ENCODE measurements at regions not wholly inside any gene's neighbourhood (a gene's known extent, or its start where the extent isn't known, plus 50 kb on each side); places are given as distances from the start of the nearest gene placed in this dataset.

DNA sequence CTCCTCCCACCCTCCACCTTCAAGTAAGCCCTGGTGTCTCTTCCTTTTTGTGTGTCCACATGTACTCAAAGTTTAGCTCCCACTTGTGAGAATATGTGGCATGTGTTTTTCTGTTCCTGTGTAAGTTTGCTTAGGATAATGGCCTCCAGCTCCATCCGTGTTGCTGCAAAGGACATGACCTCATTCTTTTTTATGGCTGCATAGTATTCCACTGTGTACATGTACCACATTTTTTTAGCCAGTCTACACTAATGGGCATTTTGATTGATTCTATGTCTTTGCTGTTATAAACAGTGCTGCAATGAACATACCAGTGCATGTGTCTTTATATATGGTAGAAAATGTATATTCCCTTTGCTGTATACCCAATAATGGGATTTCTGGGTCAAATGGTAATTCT lies 710.9 kb downstream of the CCSER2 start:
- H3K27me3 Mint-ChIP-seq (ENCODE audit: low read depth), result peaks cover 4% of the 10 kb centered on the region; the same call in 1 of the 2 replicates

DNA sequence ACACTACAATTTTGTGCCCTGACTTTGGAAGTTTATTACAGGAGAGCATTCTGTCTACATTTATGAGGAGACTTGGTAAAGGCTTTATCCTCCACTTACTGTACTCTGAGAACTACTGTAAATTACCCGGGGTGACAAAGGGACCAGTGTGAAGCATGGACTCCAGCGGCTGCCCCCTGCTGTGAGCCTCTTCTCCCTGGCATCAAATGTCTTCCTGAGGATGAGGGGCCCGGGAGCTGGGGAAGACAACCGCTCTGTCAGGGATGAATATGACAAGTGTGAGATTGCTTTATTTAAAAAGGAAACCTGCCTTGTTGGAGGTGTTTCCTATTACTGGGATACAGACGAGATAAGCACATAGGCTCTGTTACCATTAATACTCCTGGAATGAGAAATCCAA lies 714.8 kb downstream of the CCSER2 start:
- Mint-ChIP-seq H3K4me1 (peaks cover 9% of the 10 kb centered on the region), H3K36me3 (peaks cover 11% of the 10 kb centered on the region), H3K4me3 (no peak overlapping the region), H3K9me3 (peaks cover 23% of the 10 kb centered on the region), H3K27ac (no peak overlapping the region), H3K27me3 (ENCODE audit: low read depth) (peaks cover 4% of the 10 kb centered on the region; the same call in 1 of the 2 replicates)
- DNase-seq (ENCODE audit: low spot score) (peak; percentile 27), ATAC-seq (peak; percentile 30; the same call in 1 of the 2 replicates)
- ChIA-PET CTCF (no interaction called here), POLR2A (no interaction called here)
- TF ChIP-seq TEAD1 (CRISPR knock-in tag; IDR thresholded peaks at IDR 0.05) (no peak), ZNF423 (CRISPR knock-in tag; IDR thresholded peaks at IDR 0.05) (peak; percentile 63)

More for the DNA sequence above, 710.9 kb downstream of the CCSER2 start:
- Mint-ChIP-seq H3K27ac (no peak overlapping the region), H3K4me3 (no peak overlapping the region), H3K4me1 (peaks cover 9% of the 10 kb centered on the region), H3K9me3 (peaks cover 45% of the 10 kb centered on the region), H3K36me3 (peaks cover 11% of the 10 kb centered on the region)
- CTCF ChIA-PET, result no interaction called here
- no peak for TF ChIP-seq ZNF121 (CRISPR knock-in tag; IDR thresholded peaks at IDR 0.05)
- TF ChIP-seq, protein P1, sequence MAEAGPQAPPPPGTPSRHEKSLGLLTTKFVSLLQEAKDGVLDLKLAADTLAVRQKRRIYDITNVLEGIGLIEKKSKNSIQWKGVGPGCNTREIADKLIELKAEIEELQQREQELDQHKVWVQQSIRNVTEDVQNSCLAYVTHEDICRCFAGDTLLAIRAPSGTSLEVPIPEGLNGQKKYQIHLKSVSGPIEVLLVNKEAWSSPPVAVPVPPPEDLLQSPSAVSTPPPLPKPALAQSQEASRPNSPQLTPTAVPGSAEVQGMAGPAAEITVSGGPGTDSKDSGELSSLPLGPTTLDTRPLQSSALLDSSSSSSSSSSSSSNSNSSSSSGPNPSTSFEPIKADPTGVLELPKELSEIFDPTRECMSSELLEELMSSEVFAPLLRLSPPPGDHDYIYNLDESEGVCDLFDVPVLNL (CRISPR knock-in tag; IDR thresholded peaks at IDR 0.05; ENCODE audit: borderline replicate concordance, low read depth), result no peak
- TF ChIP-seq, protein P2, sequence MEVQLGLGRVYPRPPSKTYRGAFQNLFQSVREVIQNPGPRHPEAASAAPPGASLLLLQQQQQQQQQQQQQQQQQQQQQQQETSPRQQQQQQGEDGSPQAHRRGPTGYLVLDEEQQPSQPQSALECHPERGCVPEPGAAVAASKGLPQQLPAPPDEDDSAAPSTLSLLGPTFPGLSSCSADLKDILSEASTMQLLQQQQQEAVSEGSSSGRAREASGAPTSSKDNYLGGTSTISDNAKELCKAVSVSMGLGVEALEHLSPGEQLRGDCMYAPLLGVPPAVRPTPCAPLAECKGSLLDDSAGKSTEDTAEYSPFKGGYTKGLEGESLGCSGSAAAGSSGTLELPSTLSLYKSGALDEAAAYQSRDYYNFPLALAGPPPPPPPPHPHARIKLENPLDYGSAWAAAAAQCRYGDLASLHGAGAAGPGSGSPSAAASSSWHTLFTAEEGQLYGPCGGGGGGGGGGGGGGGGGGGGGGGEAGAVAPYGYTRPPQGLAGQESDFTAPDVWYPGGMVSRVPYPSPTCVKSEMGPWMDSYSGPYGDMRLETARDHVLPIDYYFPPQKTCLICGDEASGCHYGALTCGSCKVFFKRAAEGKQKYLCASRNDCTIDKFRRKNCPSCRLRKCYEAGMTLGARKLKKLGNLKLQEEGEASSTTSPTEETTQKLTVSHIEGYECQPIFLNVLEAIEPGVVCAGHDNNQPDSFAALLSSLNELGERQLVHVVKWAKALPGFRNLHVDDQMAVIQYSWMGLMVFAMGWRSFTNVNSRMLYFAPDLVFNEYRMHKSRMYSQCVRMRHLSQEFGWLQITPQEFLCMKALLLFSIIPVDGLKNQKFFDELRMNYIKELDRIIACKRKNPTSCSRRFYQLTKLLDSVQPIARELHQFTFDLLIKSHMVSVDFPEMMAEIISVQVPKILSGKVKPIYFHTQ (CRISPR knock-in tag; IDR thresholded peaks at IDR 0.05), result no peak
- no peak for TF ChIP-seq JUN (CRISPR knock-in tag; IDR thresholded peaks at IDR 0.05)
- TF ChIP-seq FOXK1 (CRISPR knock-in tag; IDR thresholded peaks at IDR 0.05), result no peak
- no peak for TF ChIP-seq RORB (CRISPR knock-in tag; IDR thresholded peaks at IDR 0.05)
- no peak for TF ChIP-seq ZNF416 (CRISPR knock-in tag; IDR thresholded peaks at IDR 0.05)
- ATAC-seq, result no peak
- DNase-seq (ENCODE audit: low spot score), result no peak
- POLR2A ChIA-PET, result no interaction called here

DNA sequence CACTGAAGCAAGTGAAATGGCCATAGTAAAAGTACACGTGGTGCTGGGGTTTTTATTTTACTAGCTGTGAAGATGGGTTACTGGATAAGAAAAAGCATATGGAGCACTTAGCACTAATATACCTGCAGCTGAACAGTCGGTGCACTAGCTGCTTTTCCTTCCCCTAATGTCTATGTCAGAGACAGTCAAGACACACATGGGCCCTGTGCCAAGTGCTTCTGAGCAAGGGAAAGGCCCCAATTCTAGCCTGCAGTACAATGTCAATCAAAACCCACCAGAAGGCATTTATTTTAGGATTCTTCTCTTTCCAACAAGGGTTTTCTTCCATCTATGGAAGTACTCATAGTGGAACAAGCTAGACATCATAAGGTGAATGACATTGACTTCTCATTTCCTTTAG lies 716.7 kb downstream of the CCSER2 start:
- CTCF ChIA-PET, result no interaction called here
- H3K9me3 Mint-ChIP-seq, result peaks cover 9% of the 10 kb centered on the region
- DNase-seq (ENCODE audit: low spot score) (no peak), ATAC-seq (no peak)
- no peak overlapping the region for H3K4me3 Mint-ChIP-seq
- H3K4me1 Mint-ChIP-seq, result peaks cover 9% of the 10 kb centered on the region
- H3K36me3 Mint-ChIP-seq, result peaks cover 3% of the 10 kb centered on the region
- POLR2A ChIA-PET, result no interaction called here
- peaks cover 4% of the 10 kb centered on the region; the same call in 1 of the 2 replicates for H3K27me3 Mint-ChIP-seq (ENCODE audit: low read depth)
- H3K27ac Mint-ChIP-seq, result no peak overlapping the region
- TF ChIP-seq OVOL2 (CRISPR knock-in tag; IDR thresholded peaks at IDR 0.05; ENCODE audit: borderline replicate concordance) (no peak), TCF7 (CRISPR knock-in tag; IDR thresholded peaks at IDR 0.05; ENCODE audit: low read depth) (no peak), CREB1 (CRISPR knock-in tag; IDR thresholded peaks at IDR 0.05) (no peak), SMAD4 (CRISPR knock-in tag; IDR thresholded peaks at IDR 0.05) (no peak), ZNF138 (CRISPR knock-in tag; conservative IDR thresholded peaks at IDR 0.05) (no peak), MXD4 (CRISPR knock-in tag; IDR thresholded peaks at IDR 0.05; ENCODE audit: borderline replicate concordance) (no peak), TP53 (CRISPR knock-in tag; IDR thresholded peaks at IDR 0.05) (no peak), EMX1 (CRISPR knock-in tag; IDR thresholded peaks at IDR 0.05) (no peak), ESRRA (CRISPR knock-in tag; IDR thresholded peaks at IDR 0.05; ENCODE audit: borderline replicate concordance) (no peak), NFYB (CRISPR knock-in tag; conservative IDR thresholded peaks at IDR 0.05; ENCODE audit: low read depth) (no peak)
- TF ChIP-seq, protein P1 (CRISPR knock-in tag; IDR thresholded peaks at IDR 0.05; ENCODE audit: borderline replicate concordance, low read depth), result no peak
- TF ChIP-seq, protein P3, sequence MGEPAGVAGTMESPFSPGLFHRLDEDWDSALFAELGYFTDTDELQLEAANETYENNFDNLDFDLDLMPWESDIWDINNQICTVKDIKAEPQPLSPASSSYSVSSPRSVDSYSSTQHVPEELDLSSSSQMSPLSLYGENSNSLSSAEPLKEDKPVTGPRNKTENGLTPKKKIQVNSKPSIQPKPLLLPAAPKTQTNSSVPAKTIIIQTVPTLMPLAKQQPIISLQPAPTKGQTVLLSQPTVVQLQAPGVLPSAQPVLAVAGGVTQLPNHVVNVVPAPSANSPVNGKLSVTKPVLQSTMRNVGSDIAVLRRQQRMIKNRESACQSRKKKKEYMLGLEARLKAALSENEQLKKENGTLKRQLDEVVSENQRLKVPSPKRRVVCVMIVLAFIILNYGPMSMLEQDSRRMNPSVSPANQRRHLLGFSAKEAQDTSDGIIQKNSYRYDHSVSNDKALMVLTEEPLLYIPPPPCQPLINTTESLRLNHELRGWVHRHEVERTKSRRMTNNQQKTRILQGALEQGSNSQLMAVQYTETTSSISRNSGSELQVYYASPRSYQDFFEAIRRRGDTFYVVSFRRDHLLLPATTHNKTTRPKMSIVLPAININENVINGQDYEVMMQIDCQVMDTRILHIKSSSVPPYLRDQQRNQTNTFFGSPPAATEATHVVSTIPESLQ (CRISPR knock-in tag; IDR thresholded peaks at IDR 0.05), result no peak
- TF ChIP-seq, protein P4, sequence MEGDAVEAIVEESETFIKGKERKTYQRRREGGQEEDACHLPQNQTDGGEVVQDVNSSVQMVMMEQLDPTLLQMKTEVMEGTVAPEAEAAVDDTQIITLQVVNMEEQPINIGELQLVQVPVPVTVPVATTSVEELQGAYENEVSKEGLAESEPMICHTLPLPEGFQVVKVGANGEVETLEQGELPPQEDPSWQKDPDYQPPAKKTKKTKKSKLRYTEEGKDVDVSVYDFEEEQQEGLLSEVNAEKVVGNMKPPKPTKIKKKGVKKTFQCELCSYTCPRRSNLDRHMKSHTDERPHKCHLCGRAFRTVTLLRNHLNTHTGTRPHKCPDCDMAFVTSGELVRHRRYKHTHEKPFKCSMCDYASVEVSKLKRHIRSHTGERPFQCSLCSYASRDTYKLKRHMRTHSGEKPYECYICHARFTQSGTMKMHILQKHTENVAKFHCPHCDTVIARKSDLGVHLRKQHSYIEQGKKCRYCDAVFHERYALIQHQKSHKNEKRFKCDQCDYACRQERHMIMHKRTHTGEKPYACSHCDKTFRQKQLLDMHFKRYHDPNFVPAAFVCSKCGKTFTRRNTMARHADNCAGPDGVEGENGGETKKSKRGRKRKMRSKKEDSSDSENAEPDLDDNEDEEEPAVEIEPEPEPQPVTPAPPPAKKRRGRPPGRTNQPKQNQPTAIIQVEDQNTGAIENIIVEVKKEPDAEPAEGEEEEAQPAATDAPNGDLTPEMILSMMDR (IDR thresholded peaks at IDR 0.05), result no peak
- TF ChIP-seq, protein P5, sequence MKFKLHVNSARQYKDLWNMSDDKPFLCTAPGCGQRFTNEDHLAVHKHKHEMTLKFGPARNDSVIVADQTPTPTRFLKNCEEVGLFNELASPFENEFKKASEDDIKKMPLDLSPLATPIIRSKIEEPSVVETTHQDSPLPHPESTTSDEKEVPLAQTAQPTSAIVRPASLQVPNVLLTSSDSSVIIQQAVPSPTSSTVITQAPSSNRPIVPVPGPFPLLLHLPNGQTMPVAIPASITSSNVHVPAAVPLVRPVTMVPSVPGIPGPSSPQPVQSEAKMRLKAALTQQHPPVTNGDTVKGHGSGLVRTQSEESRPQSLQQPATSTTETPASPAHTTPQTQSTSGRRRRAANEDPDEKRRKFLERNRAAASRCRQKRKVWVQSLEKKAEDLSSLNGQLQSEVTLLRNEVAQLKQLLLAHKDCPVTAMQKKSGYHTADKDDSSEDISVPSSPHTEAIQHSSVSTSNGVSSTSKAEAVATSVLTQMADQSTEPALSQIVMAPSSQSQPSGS (CRISPR knock-in tag; IDR thresholded peaks at IDR 0.05; ENCODE audit: borderline replicate concordance, low read depth), result no peak

Data from WTC11 (cell line).